Neuron (in vitro differentiated cells): ENCODE measurements at regions not wholly inside any gene's neighbourhood (a gene's known extent, or its start where the extent isn't known, plus 50 kb on each side); places are given as distances from the start of the nearest gene placed in this dataset.

Experiments
- H2AFZ ChIP-seq: one replicate; pipeline ENCODE4 v1.6.1; 2013; ENCODE audit warnings: low read depth, mild to moderate bottlenecking, inconsistent platforms, low read length, moderate library complexity
- H3K27me3 ChIP-seq: one replicate; pipeline ENCODE4 v1.6.1; 2013; ENCODE audit warnings: low read length; ENCODE audit not compliant: insufficient read depth
- H3K36me3 ChIP-seq: one replicate; pipeline ENCODE4 v1.6.1; 2013; ENCODE audit warnings: low read length; ENCODE audit not compliant: insufficient read depth
- H3K4me1 ChIP-seq: one replicate; pipeline ENCODE4 v1.6.1; 2013; ENCODE audit warnings: low read length; ENCODE audit not compliant: insufficient read depth
- H3K4me3 ChIP-seq: 2 replicates; pipeline ENCODE4 v1.5.1; 2013; ENCODE audit warnings: mild to moderate bottlenecking, low read length, moderate library complexity
- H3K9me3 ChIP-seq: one replicate; pipeline ENCODE4 v1.6.1; 2013; ENCODE audit warnings: low read length

GRCh38 chr4:61024610-61025009 is 175.5 kb upstream of the ADGRL3 start:
- Histone ChIP-seq H3K4me1 (no peaks in the 10 kb centered on the region), H3K36me3 (no peaks in the 10 kb centered on the region), H3K9me3 (no peaks in the 10 kb centered on the region), H3K4me3 (no peak overlapping the region), H2AFZ (no peak overlapping the region), H3K27me3 (no peaks in the 10 kb centered on the region)

- Histone ChIP-seq H3K4me3 (no peak overlapping the region), H3K36me3 (no peaks in the 10 kb centered on the region), H3K9me3 (no peaks in the 10 kb centered on the region), H3K4me1 (no peaks in the 10 kb centered on the region), H2AFZ (no peak overlapping the region), H3K27me3 (no peaks in the 10 kb centered on the region)
Observed at GRCh38 chr4:61027939-61028338, 172.2 kb upstream of the ADGRL3 start.

GRCh38 chr4:61036071-61036684 is 163.9 kb upstream of the ADGRL3 start:
- Histone ChIP-seq H2AFZ (no peak overlapping the region), H3K9me3 (no peaks in the 10 kb centered on the region), H3K4me3 (no peak overlapping the region), H3K4me1 (no peaks in the 10 kb centered on the region), H3K36me3 (no peaks in the 10 kb centered on the region), H3K27me3 (no peaks in the 10 kb centered on the region)

DNA sequence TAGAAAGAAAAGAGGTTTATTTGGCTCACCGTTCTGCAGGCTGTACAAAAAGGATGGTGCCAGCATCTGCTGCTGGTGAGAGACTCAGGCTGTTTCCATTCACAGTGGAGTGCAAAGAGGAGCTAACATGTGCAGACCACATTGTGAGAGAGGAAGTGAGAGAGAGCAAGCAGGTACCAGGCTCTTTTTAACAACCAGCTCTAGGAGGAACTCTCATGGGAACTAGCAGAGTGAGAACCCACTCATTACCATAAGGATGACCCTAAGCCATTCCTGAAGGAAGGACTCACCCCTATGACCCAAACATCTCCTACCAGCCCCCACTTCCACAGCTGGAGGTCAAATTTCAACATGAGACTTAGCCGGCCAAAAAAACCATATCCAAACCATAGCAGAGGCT is 158.6 kb upstream of the ADGRL3 start:
- H3K4me3 ChIP-seq: no peak overlapping the region
- H3K4me1 ChIP-seq: peaks cover 11% of the 10 kb centered on the region
- no peaks in the 10 kb centered on the region for H3K36me3 ChIP-seq
- no peaks in the 10 kb centered on the region for H3K9me3 ChIP-seq
- no peak overlapping the region for H2AFZ ChIP-seq
- no peaks in the 10 kb centered on the region for H3K27me3 ChIP-seq

DNA sequence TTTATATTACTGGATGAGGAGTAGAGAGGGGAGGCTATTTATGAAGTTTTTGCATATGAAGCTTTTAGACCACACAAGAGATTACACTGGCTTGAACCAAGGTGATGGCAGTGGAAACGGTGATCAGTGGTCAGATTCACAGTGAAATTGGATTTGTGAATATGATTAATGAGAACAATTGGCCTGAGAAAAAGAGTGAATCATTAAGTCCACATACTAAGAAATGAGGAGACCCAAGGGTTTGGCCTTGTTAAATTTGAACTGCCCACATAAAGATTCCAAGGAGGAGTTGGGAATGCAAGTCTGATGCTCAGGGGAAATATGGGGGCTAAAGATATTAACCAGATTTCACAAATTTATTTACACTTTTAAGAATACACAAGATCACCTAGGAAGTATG is 155.3 kb upstream of the ADGRL3 start:
- peaks cover 15% of the 10 kb centered on the region for H3K4me1 ChIP-seq
- H3K36me3 ChIP-seq: no peaks in the 10 kb centered on the region
- no peaks in the 10 kb centered on the region for H3K9me3 ChIP-seq
- no peak overlapping the region for H2AFZ ChIP-seq
- no peaks in the 10 kb centered on the region for H3K27me3 ChIP-seq
- H3K4me3 ChIP-seq: no peak overlapping the region

GRCh38 chr4:61049018-61049417 is 151.1 kb upstream of the ADGRL3 start:
- H2AFZ ChIP-seq: no peak overlapping the region

GRCh38 chr4:61067381-61067780 is 132.7 kb upstream of the ADGRL3 start:
- Histone ChIP-seq H3K36me3 (no peaks in the 10 kb centered on the region), H3K9me3 (no peaks in the 10 kb centered on the region), H3K4me1 (no peaks in the 10 kb centered on the region), H3K4me3 (no peak overlapping the region), H2AFZ (no peak overlapping the region), H3K27me3 (no peaks in the 10 kb centered on the region)

More at GRCh38 chr4:61049018-61049417, 151.1 kb upstream of the ADGRL3 start:
- H3K9me3 ChIP-seq: no peaks in the 10 kb centered on the region
- no peaks in the 10 kb centered on the region for H3K27me3 ChIP-seq
- no peaks in the 10 kb centered on the region for H3K36me3 ChIP-seq
- no peak overlapping the region for H3K4me3 ChIP-seq
- H3K4me1 ChIP-seq: peaks cover 9% of the 10 kb centered on the region

GRCh38 chr4:61068060-61068459 is 132.1 kb upstream of the ADGRL3 start:
- no peak overlapping the region for H2AFZ ChIP-seq
- H3K36me3 ChIP-seq: no peaks in the 10 kb centered on the region
- H3K9me3 ChIP-seq: no peaks in the 10 kb centered on the region
- H3K27me3 ChIP-seq: no peaks in the 10 kb centered on the region
- no peaks in the 10 kb centered on the region for H3K4me1 ChIP-seq
- no peak overlapping the region for H3K4me3 ChIP-seq

DNA sequence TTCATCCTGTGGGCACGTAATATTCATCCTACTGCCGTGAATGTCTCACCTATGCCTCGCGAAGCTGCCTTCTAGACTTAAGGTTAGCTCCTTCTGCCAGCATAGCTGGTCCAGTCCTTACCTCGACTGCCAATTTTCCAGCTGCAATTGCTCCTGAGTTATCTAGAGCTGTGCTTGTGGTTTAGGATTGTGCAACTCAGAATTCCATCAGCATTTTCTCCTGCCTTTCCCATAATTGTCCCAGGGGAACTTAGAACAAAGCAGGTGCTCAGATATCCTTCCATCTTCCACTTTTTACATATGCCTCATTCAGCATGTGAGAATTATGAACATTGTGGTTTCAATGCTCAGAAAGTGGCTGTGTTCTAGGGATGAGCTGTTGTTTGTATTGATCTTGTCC is 131.4 kb upstream of the ADGRL3 start:
- Histone ChIP-seq H3K4me1 (no peaks in the 10 kb centered on the region), H3K27me3 (no peaks in the 10 kb centered on the region), H2AFZ (no peak overlapping the region), H3K36me3 (no peaks in the 10 kb centered on the region), H3K9me3 (no peaks in the 10 kb centered on the region), H3K4me3 (no peak overlapping the region)

GRCh38 chr4:61070269-61070668 is 129.9 kb upstream of the ADGRL3 start:
- H3K4me1 ChIP-seq: no peaks in the 10 kb centered on the region
- H3K4me3 ChIP-seq: no peak overlapping the region
- H2AFZ ChIP-seq: no peak overlapping the region
- H3K9me3 ChIP-seq: no peaks in the 10 kb centered on the region
- H3K36me3 ChIP-seq: no peaks in the 10 kb centered on the region
- no peaks in the 10 kb centered on the region for H3K27me3 ChIP-seq

DNA sequence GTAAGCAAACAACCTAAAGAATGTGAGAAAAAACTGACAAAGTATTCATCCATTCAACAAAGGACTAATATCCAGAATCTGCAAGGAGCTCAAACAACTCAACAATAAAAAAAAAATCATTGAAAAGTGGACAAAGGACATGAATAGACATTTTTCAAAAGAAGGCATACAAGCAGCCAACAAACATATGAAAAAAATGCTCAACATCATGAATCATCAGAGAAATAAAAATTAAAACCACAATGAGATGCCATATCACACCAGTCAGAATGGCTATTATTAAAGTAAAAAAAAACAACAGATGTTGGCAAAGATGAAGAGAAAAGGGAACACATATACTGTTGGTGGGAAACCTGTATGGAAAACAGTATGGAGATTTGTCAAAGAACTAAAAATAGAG is 120.7 kb upstream of the ADGRL3 start:
- no peaks in the 10 kb centered on the region for H3K4me1 ChIP-seq
- H2AFZ ChIP-seq: no peak overlapping the region
- no peaks in the 10 kb centered on the region for H3K27me3 ChIP-seq
- H3K4me3 ChIP-seq: no peak overlapping the region
- no peaks in the 10 kb centered on the region for H3K36me3 ChIP-seq
- H3K9me3 ChIP-seq: no peaks in the 10 kb centered on the region

DNA sequence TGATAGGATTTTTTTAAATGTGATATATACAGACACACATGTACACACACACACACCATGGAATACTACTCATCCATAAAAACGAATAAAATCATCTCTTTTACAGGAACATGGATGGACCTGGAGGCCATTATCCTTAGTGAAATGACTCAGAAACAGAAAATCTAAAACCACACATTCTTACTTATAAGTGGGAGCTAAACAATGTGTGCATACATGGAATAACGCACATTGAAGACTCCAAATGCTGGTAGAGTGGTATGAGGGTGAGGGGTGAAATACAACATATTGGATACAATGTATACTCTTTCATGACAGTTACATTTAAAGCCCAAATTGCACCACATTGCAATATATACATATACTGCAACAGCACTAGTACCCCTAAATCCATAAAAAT is 120.2 kb upstream of the ADGRL3 start:
- Histone ChIP-seq H3K9me3 (no peaks in the 10 kb centered on the region), H3K4me1 (no peaks in the 10 kb centered on the region), H2AFZ (no peak overlapping the region), H3K4me3 (no peak overlapping the region), H3K36me3 (no peaks in the 10 kb centered on the region), H3K27me3 (no peaks in the 10 kb centered on the region)

GRCh38 chr4:61085534-61085933 is 114.6 kb upstream of the ADGRL3 start:
- H3K36me3 ChIP-seq: no peaks in the 10 kb centered on the region
- no peaks in the 10 kb centered on the region for H3K4me1 ChIP-seq
- H3K9me3 ChIP-seq: no peaks in the 10 kb centered on the region
- H3K4me3 ChIP-seq: no peak overlapping the region
- no peak overlapping the region for H2AFZ ChIP-seq
- no peaks in the 10 kb centered on the region for H3K27me3 ChIP-seq

GRCh38 chr4:61086357-61086756 is 113.8 kb upstream of the ADGRL3 start:
- H2AFZ ChIP-seq: no peak overlapping the region
- no peaks in the 10 kb centered on the region for H3K4me1 ChIP-seq
- no peak overlapping the region for H3K4me3 ChIP-seq
- H3K36me3 ChIP-seq: no peaks in the 10 kb centered on the region
- H3K9me3 ChIP-seq: no peaks in the 10 kb centered on the region
- no peaks in the 10 kb centered on the region for H3K27me3 ChIP-seq
